H1 (cell line): ENCODE measurements at regions not wholly inside any gene's neighbourhood (a gene's known extent, or its start where the extent isn't known, plus 50 kb on each side); places are given as distances from the start of the nearest gene placed in this dataset.

Source experiments
- MAX ChIP-seq: IDR thresholded peaks from 2 replicates; pipeline ENCODE4 v1.6.1; 2012; ENCODE audit warnings: inconsistent platforms

- no peak for TF ChIP-seq MAX
These were observed 170.2 kb upstream of the PITRM1 start (continued) for GRCh38 chr10:3342771-3343170.
